ENCODE measurements at regions not wholly inside any gene's neighbourhood (a gene's known extent, or its start where the extent isn't known, plus 50 kb on each side); places are given as distances from the start of the nearest gene placed in this dataset.

GRCh38 chr4:113823291-113823659, 61.7 kb upstream of the CAMK2D start:
- TF ChIP-seq CTCF (IDR thresholded peaks at IDR 0.05; ENCODE audit: low read length) (no peak), EZH2phosphoT487 (IDR thresholded peaks at IDR 0.05; ENCODE audit: low read length) (no peak), EZH2 (optimal IDR thresholded peaks at IDR 0.05; ENCODE audit: low read depth, low read length) (no peak)

Data from MM.1S (cell line).